HUES48 (cell line): ENCODE measurements at regions not wholly inside any gene's neighbourhood (a gene's known extent, or its start where the extent isn't known, plus 50 kb on each side); places are given as distances from the start of the nearest gene placed in this dataset.

ENCODE experiments used
- H3K27ac ChIP-seq: one replicate; pipeline ENCODE4 v1.7.0; 2013; ENCODE audit warnings: low read depth, low read length, inconsistent platforms
- H3K27me3 ChIP-seq: 2 replicates; pipeline ENCODE4 v1.6.1; 2013; ENCODE audit warnings: mild to moderate bottlenecking, low read length; ENCODE audit not compliant: control insufficient read depth, insufficient read depth
- H3K36me3 ChIP-seq: 2 replicates; pipeline ENCODE4 v1.6.1; 2013; ENCODE audit warnings: low read length; ENCODE audit not compliant: control insufficient read depth, insufficient read depth
- H3K4me1 ChIP-seq: 2 replicates; pipeline ENCODE4 v1.6.1; 2013; ENCODE audit warnings: mild to moderate bottlenecking, low read length; ENCODE audit not compliant: control insufficient read depth, insufficient read depth
- H3K4me3 ChIP-seq: 2 replicates; pipeline ENCODE4 v1.5.1; 2013; ENCODE audit warnings: mild to moderate bottlenecking, low read depth, low read length
- H3K9ac ChIP-seq: 2 replicates; pipeline ENCODE4 v1.6.1; 2013; ENCODE audit warnings: mild to moderate bottlenecking, low read depth, low read length, moderate library complexity
- H3K9me3 ChIP-seq: 2 replicates; pipeline ENCODE4 v1.6.1; 2013; ENCODE audit warnings: low read length; ENCODE audit not compliant: control insufficient read depth, insufficient read depth

DNA sequence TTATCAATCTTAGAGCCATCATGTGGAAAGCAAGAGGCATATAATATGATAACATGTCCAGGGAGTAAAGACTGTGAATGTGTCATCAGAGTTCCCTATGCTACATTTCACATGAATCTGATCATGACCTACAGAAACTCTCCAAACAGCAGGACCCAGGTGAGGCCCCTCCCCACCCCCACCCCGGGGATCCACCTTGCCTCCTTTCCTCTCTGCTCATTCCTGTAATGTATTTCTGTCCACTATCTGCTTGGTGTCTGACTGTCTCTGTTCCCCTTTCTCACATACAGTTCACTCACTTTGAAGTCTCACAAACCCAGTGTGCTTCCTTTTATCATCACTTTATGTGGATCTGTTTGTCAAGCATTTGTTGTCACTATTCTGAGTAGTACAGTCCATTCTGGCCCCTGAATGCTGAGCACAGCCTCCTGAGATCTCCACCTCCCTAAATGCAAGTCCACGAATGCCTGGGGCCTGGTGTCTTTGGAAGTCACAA is 76.4 kb upstream of the SMARCA2 start:
- H3K36me3 ChIP-seq: no peaks in the 10 kb centered on the region
- no peak overlapping the region for H3K9ac ChIP-seq
- no peaks in the 10 kb centered on the region for H3K4me1 ChIP-seq
- no peak overlapping the region for H3K27ac ChIP-seq
- H3K4me3 ChIP-seq: no peak overlapping the region
- no peaks in the 10 kb centered on the region for H3K27me3 ChIP-seq
- no peaks in the 10 kb centered on the region; the same call in 1 of the 2 replicates for H3K9me3 ChIP-seq

- Histone ChIP-seq H3K27me3 (no peaks in the 10 kb centered on the region), H3K9ac (no peak overlapping the region), H3K4me3 (no peak overlapping the region), H3K27ac (no peak overlapping the region), H3K4me1 (no peaks in the 10 kb centered on the region), H3K9me3 (no peaks in the 10 kb centered on the region; the same call in 1 of the 2 replicates), H3K36me3 (no peaks in the 10 kb centered on the region)
Measured at GRCh38 chr9:1939466-1939865, 75.7 kb upstream of the SMARCA2 start.

GRCh38 chr9:1939926-1940368 is 75.2 kb upstream of the SMARCA2 start:
- no peak overlapping the region for H3K9ac ChIP-seq
- no peak overlapping the region for H3K27ac ChIP-seq
- no peaks in the 10 kb centered on the region for H3K4me1 ChIP-seq
- no peaks in the 10 kb centered on the region for H3K36me3 ChIP-seq
- no peak overlapping the region for H3K4me3 ChIP-seq
- H3K9me3 ChIP-seq: no peaks in the 10 kb centered on the region; the same call in 1 of the 2 replicates
- no peaks in the 10 kb centered on the region for H3K27me3 ChIP-seq

DNA sequence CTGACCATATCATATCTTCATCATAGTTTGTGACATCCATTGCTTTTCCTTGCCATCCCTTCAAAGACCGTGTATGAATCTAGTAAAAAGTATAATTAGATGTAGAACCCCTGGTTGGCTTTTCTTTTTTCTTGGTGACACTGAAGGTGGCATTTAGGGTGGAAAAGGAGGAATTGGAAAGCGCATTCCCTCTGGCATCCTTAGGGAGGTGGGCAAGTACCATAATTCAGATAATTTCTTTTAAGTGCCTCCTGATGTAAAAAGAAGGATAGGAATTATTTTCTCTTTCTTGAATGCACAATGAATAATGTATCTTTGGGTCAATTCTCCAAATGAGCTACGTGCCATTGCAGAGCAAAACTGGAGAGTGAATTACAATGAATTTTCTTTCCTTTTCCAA is 73.2 kb upstream of the SMARCA2 start:
- no peaks in the 10 kb centered on the region for H3K9me3 ChIP-seq
- no peak overlapping the region for H3K4me3 ChIP-seq
- H3K9ac ChIP-seq: no peak overlapping the region
- no peaks in the 10 kb centered on the region for H3K36me3 ChIP-seq
- no peaks in the 10 kb centered on the region for H3K27me3 ChIP-seq
- no peaks in the 10 kb centered on the region for H3K4me1 ChIP-seq
- H3K27ac ChIP-seq: no peak overlapping the region

DNA sequence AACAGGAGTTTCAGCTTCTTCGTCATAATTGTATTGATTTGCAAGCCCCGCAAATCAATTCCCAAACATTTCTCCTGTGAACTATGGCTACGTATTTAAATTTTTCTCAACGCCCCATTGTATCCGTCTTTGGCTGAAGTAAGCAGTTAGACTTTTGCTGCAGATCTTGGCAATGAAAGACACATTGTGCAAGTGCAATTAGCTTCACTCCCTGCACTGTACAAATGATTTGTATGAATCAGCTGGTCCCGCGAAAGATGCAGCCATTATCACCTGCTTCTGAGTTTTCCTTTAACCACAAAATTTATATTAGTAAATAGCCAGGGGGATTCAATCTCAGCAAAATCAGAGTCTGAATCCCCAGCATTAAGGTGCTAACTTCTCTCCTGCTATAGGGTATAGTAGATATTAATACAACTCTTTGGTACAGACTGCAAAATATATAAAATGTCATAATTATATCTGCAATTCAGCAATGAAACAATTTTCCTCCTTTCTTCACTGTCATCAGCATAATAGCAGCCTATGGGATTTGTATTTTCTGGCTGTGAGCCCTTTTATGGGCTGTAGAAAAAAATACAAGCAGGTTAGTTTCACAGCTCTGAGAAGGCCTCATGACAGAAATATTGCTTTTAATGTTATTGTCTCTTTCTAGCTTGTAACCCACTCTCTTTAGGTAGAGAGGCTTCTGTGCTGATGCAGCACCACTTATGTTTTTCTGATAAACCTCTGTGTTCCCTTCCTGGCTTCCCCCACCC is 68.4 kb upstream of the SMARCA2 start:
- no peaks in the 10 kb centered on the region for H3K27me3 ChIP-seq

GRCh38 chr9:1947438-1947837 is 67.7 kb upstream of the SMARCA2 start:
- Histone ChIP-seq H3K4me1 (peaks cover 35% of the 10 kb centered on the region), H3K9ac (no peak overlapping the region)

More for the DNA sequence above, 68.4 kb upstream of the SMARCA2 start:
- H3K9me3 ChIP-seq: no peaks in the 10 kb centered on the region
- H3K4me1 ChIP-seq: peaks cover 28% of the 10 kb centered on the region
- H3K4me3 ChIP-seq: no peak overlapping the region
- H3K9ac ChIP-seq: no peak overlapping the region
- no peak overlapping the region for H3K27ac ChIP-seq
- H3K36me3 ChIP-seq: no peaks in the 10 kb centered on the region

DNA sequence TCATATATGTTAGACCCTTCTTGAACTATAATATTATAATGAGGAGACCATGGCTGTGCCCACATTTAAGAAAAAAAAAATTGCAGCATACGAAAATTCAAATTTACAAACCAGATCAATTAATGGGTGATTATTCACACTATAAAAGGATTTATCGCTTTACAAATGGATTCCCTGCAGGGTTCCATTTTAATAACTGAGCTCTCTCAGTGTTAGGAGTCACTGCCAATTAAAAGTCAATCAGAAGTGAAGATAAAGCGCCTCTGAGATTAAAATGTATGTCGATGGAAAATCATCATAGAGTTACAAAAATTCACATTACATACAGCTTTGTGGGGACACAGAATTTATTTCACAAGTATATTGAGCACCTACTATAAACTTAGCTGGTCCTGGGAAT is 66.6 kb upstream of the SMARCA2 start:
- Histone ChIP-seq H3K27me3 (no peaks in the 10 kb centered on the region), H3K4me1 (peaks cover 35% of the 10 kb centered on the region), H3K36me3 (no peaks in the 10 kb centered on the region), H3K4me3 (no peak overlapping the region), H3K27ac (no peak overlapping the region), H3K9me3 (no peaks in the 10 kb centered on the region), H3K9ac (no peak overlapping the region)

More at GRCh38 chr9:1947438-1947837, 67.7 kb upstream of the SMARCA2 start:
- no peak overlapping the region for H3K4me3 ChIP-seq
- no peak overlapping the region for H3K27ac ChIP-seq
- H3K9me3 ChIP-seq: no peaks in the 10 kb centered on the region
- H3K36me3 ChIP-seq: no peaks in the 10 kb centered on the region
- no peaks in the 10 kb centered on the region for H3K27me3 ChIP-seq

- no peak overlapping the region for H3K27ac ChIP-seq
- H3K4me1 ChIP-seq: peaks cover 35% of the 10 kb centered on the region
- no peaks in the 10 kb centered on the region for H3K27me3 ChIP-seq
- H3K4me3 ChIP-seq: no peak overlapping the region
- H3K36me3 ChIP-seq: no peaks in the 10 kb centered on the region
- no peaks in the 10 kb centered on the region for H3K9me3 ChIP-seq
- no peak overlapping the region for H3K9ac ChIP-seq
Measured at GRCh38 chr9:1951446-1951845, 63.7 kb upstream of the SMARCA2 start.

DNA sequence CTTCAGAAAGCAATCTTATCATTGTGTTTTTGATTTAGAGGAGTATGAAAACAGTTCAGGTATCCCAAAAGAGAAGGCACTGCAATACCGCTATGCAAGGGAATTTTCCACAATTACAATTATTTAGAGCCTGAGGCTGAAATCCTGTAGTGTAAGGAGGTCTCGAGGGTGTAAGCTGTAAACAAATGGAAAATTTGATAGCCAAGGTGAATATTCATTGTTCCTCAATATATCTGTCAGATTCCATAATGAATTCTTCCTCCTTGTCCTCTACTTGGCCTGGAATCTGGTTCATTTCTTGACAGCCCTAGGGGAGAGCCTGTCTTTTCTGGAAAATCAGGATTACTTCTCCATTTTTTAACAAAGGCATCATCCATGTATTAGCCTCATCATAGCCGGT is 63.1 kb upstream of the SMARCA2 start:
- Histone ChIP-seq H3K9me3 (no peaks in the 10 kb centered on the region), H3K4me1 (peaks cover 35% of the 10 kb centered on the region), H3K27ac (no peak overlapping the region), H3K9ac (no peak overlapping the region), H3K36me3 (no peaks in the 10 kb centered on the region), H3K27me3 (no peaks in the 10 kb centered on the region), H3K4me3 (no peak overlapping the region)

GRCh38 chr9:1954238-1954637 is 60.9 kb upstream of the SMARCA2 start:
- Histone ChIP-seq H3K4me1 (peaks cover 31% of the 10 kb centered on the region), H3K9ac (no peak overlapping the region), H3K36me3 (no peaks in the 10 kb centered on the region), H3K9me3 (no peaks in the 10 kb centered on the region), H3K4me3 (no peak overlapping the region), H3K27me3 (no peaks in the 10 kb centered on the region), H3K27ac (no peak overlapping the region)

DNA sequence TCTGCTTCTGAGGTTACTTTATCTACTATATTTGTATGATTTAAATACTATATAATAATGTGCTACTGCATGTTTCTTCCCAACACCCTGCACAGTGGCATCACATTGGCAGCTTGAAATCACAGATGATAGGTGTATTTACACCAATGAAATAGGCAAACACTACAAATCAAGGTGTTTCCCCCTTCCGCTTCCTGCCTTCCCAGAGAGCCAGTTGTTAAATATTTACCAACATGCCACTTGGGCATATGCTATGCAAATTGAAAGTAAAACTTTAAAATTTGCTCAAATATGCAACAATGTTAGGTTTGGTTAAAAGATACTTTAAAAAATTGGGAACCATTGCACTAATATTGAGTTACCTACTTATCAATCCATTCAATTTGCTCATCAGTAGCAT is 58.2 kb upstream of the SMARCA2 start:
- no peak overlapping the region for H3K9ac ChIP-seq
- no peak overlapping the region for H3K4me3 ChIP-seq
- no peaks in the 10 kb centered on the region for H3K36me3 ChIP-seq
- H3K27me3 ChIP-seq: no peaks in the 10 kb centered on the region
- no peaks in the 10 kb centered on the region for H3K9me3 ChIP-seq
- H3K27ac ChIP-seq: no peak overlapping the region
- peaks cover 7% of the 10 kb centered on the region for H3K4me1 ChIP-seq
